ENCODE measurements at regions not wholly inside any gene's neighbourhood (a gene's known extent, or its start where the extent isn't known, plus 50 kb on each side); places are given as distances from the start of the nearest gene placed in this dataset.

- DNase-seq, result no peak
Measured at GRCh38 chr4:22217480-22217879, 268.9 kb upstream of the KCNIP4 start.

- no peak for DNase-seq
Measured at GRCh38 chr4:22216278-22216677, 267.7 kb upstream of the KCNIP4 start.

- DNase-seq, result no peak
Measured at GRCh38 chr4:22215084-22215483, 266.5 kb upstream of the KCNIP4 start.

GRCh38 chr4:22203711-22204011, 255.1 kb upstream of the KCNIP4 start:
- no peak for DNase-seq

GRCh38 chr4:22202975-22203710, 254.6 kb upstream of the KCNIP4 start:
- DNase-seq, result no peak

GRCh38 chr4:22202246-22202974, 253.8 kb upstream of the KCNIP4 start:
- no peak for DNase-seq

- no peak for DNase-seq
Measured at GRCh38 chr4:22201256-22201655, 252.7 kb upstream of the KCNIP4 start.

GRCh38 chr4:22196551-22196950, 248.0 kb upstream of the KCNIP4 start:
- no peak for DNase-seq

- DNase-seq, result no peak
Measured at GRCh38 chr4:22192084-22192511, 243.5 kb upstream of the KCNIP4 start.

- DNase-seq, result no peak
Measured at GRCh38 chr4:22191565-22191964, 243.0 kb upstream of the KCNIP4 start.

- DNase-seq, result no peak
Measured at GRCh38 chr4:22190855-22191254, 242.3 kb upstream of the KCNIP4 start.

- DNase-seq, result no peak
Measured at GRCh38 chr4:22187203-22187820, 238.7 kb upstream of the KCNIP4 start.

GRCh38 chr4:22181736-22182135, 233.2 kb upstream of the KCNIP4 start:
- no peak for DNase-seq

- no peak for DNase-seq
Measured at GRCh38 chr4:22179124-22179874, 230.7 kb upstream of the KCNIP4 start.

- no peak for DNase-seq
Measured at GRCh38 chr4:22174640-22175039, 226.1 kb upstream of the KCNIP4 start.

GRCh38 chr4:22170353-22170752, 221.8 kb upstream of the KCNIP4 start:
- no peak for DNase-seq

GRCh38 chr4:22167201-22167600, 218.6 kb upstream of the KCNIP4 start:
- no peak for DNase-seq

- DNase-seq, result no peak
Measured at GRCh38 chr4:22162454-22162853, 213.9 kb upstream of the KCNIP4 start.

- DNase-seq, result no peak
Measured at GRCh38 chr4:22130741-22131140, 182.2 kb upstream of the KCNIP4 start.

GRCh38 chr4:22129454-22130029, 181.0 kb upstream of the KCNIP4 start:
- DNase-seq, result peak; percentile 36

- DNase-seq, result no peak
Measured at GRCh38 chr4:22122062-22122461, 173.5 kb upstream of the KCNIP4 start.

GRCh38 chr4:22115262-22115661, 166.7 kb upstream of the KCNIP4 start:
- no peak for DNase-seq

- DNase-seq, result no peak
Measured at GRCh38 chr4:22103768-22104167, 155.2 kb upstream of the KCNIP4 start.
